Liver (tissue), 8 donors: ENCODE measurements at regions not wholly inside any gene's neighbourhood (a gene's known extent, or its start where the extent isn't known, plus 50 kb on each side); places are given as distances from the start of the nearest gene placed in this dataset.

Source experiments
- DNase-seq: peaks from one replicate; pipeline ENCODE4 v3.0.0-alpha.2; 2017; ENCODE audit warnings: low spot score
- H3K27ac ChIP-seq, 2 donors: one replicate each; pipeline ENCODE4 v1.7.0; 2013; ENCODE audit warnings: inconsistent platforms in 2 of 2, low read length in 2 of 2, control low read depth in 1 of 2, low read depth in 1 of 2, mild to moderate bottlenecking in 1 of 2
- H3K27me3 ChIP-seq, 4 donors: one replicate each; pipeline versions ENCODE4 v1.6.1 to v1.7.0; 2013; ENCODE audit warnings: low read length in 3 of 4, inconsistent platforms in 1 of 4, mild to moderate bottlenecking in 1 of 4, moderate library complexity in 1 of 4; ENCODE audit not compliant: control insufficient read depth in 4 of 4, insufficient read depth in 4 of 4
- H3K36me3 ChIP-seq, 4 donors: one replicate each; pipeline versions ENCODE4 v1.6.1 to v1.7.0; 2013; ENCODE audit warnings: low read length in 3 of 4, mild to moderate bottlenecking in 3 of 4, low read depth in 1 of 4, moderate library complexity in 1 of 4; ENCODE audit not compliant: control insufficient read depth in 4 of 4, insufficient read depth in 3 of 4
- H3K4me1 ChIP-seq, 4 donors: one replicate each; pipeline versions ENCODE4 v1.6.1 to v1.7.0; 2013; ENCODE audit warnings: low read length in 3 of 4, mild to moderate bottlenecking in 3 of 4, moderate library complexity in 1 of 4; ENCODE audit not compliant: control insufficient read depth in 4 of 4, insufficient read depth in 4 of 4
- H3K4me3 ChIP-seq, 3 donors: one replicate each; pipeline versions ENCODE4 v1.6.1 to v1.7.0; 2013; ENCODE audit warnings: low read length in 3 of 3, control low read depth in 1 of 3, low read depth in 1 of 3, mild to moderate bottlenecking in 1 of 3
- H3K9ac ChIP-seq, 2 donors: one replicate each; pipeline ENCODE4 v1.7.0; 2013; ENCODE audit warnings: low read length in 2 of 2, mild to moderate bottlenecking in 2 of 2, moderate library complexity in 2 of 2, control low read depth in 1 of 2, low read depth in 1 of 2
- H3K9me3 ChIP-seq, 4 donors: one replicate each; pipeline versions ENCODE4 v1.6.1 to v1.7.0; 2013; ENCODE audit warnings: low read length in 3 of 4; ENCODE audit not compliant: control insufficient read depth in 4 of 4
- EGR1 ChIP-seq, 2 donors: IDR thresholded peaks; 2 replicates each; pipeline ENCODE4 v1.6.1; 2016 to 2018; ENCODE audit warnings: antibody characterized with exemption in 2 of 2, low read depth in 2 of 2
- FOXA1 ChIP-seq: IDR thresholded peaks from 2 replicates; pipeline ENCODE4 v1.6.1; 2016; ENCODE audit warnings: antibody characterized with exemption
- FOXA2 ChIP-seq: IDR thresholded peaks from 2 replicates; pipeline ENCODE4 v1.6.1; 2016; ENCODE audit warnings: antibody characterized with exemption
- GABPA ChIP-seq, 2 donors: IDR thresholded peaks in 1 of 2; conservative IDR thresholded peaks in 1 of 2; 2 replicates each; pipeline ENCODE4 v1.6.1; 2016; ENCODE audit warnings: antibody characterized with exemption in 2 of 2, mild to moderate bottlenecking in 1 of 2, moderate library complexity in 1 of 2
- HNF4A ChIP-seq, 2 donors: conservative IDR thresholded peaks; 2 replicates each; pipeline ENCODE4 v1.6.1; 2016; ENCODE audit warnings: antibody characterized with exemption in 2 of 2, mild to moderate bottlenecking in 2 of 2
- HNF4G ChIP-seq: IDR thresholded peaks from 2 replicates; pipeline ENCODE4 v1.6.1; 2016; ENCODE audit warnings: antibody characterized with exemption
- JUND ChIP-seq, 2 donors: IDR thresholded peaks; 2 replicates each; pipeline ENCODE4 v1.6.1; 2016; ENCODE audit warnings: antibody characterized with exemption in 2 of 2
- RAD21 ChIP-seq, 2 donors: IDR thresholded peaks; 2 replicates each; pipeline ENCODE4 v1.6.1; 2016; ENCODE audit warnings: antibody characterized with exemption in 2 of 2, mild to moderate bottlenecking in 2 of 2
- RXRA ChIP-seq, 2 donors: IDR thresholded peaks; 2 replicates each; pipeline ENCODE4 v1.6.1; 2017 to 2018; ENCODE audit warnings: antibody characterized with exemption in 2 of 2, mild to moderate bottlenecking in 1 of 2
- SP1 ChIP-seq: IDR thresholded peaks from 2 replicates; pipeline ENCODE4 v1.6.1; 2018; ENCODE audit warnings: antibody characterized with exemption, mild to moderate bottlenecking
- TAF1 ChIP-seq: conservative IDR thresholded peaks from 2 replicates; pipeline ENCODE4 v1.6.1; 2016; ENCODE audit warnings: antibody characterized with exemption, mild to moderate bottlenecking
- YY1 ChIP-seq: IDR thresholded peaks from 2 replicates; pipeline ENCODE4 v1.6.1; 2016; ENCODE audit warnings: antibody characterized with exemption, mild to moderate bottlenecking
- WGBS: extraction: QIAGEN DNeasy Blood & Tissue Kit; methylation state at CpG from one replicate; pipeline ENCODE4 v1.1.7; 2013; 5-methylcytosine and 5-hydroxymethylcytosine counted together
- TF ChIP-seq, protein P1 (sequence below): IDR thresholded peaks from 2 replicates; pipeline ENCODE4 v1.6.1; 2016; ENCODE audit warnings: antibody characterized with exemption, mild to moderate bottlenecking
- TF ChIP-seq, protein P2 (sequence below): IDR thresholded peaks from 2 replicates; pipeline ENCODE4 v1.6.1; 2016; ENCODE audit warnings: antibody characterized with exemption
- TF ChIP-seq, protein P3 (sequence below): fragments of 150-350 bp; IDR thresholded peaks from 2 replicates; pipeline ENCODE4 v1.5.1; 2017; ENCODE audit warnings: improper control_type of control experiment, low read depth, low read length; ENCODE audit not compliant: missing input control
- TF ChIP-seq, protein P4 (sequence below): IDR thresholded peaks from 2 replicates; pipeline ENCODE4 v1.6.1; 2016; ENCODE audit warnings: antibody characterized with exemption
- TF ChIP-seq, protein P5 (sequence below): IDR thresholded peaks from 2 replicates; pipeline ENCODE4 v1.6.1; 2016; ENCODE audit warnings: antibody characterized with exemption
- donor health status: healthy.
- donor health status: healthy.
- donor health status: healthy.
- donor health status: healthy.
- donor health status: healthy.

DNA sequence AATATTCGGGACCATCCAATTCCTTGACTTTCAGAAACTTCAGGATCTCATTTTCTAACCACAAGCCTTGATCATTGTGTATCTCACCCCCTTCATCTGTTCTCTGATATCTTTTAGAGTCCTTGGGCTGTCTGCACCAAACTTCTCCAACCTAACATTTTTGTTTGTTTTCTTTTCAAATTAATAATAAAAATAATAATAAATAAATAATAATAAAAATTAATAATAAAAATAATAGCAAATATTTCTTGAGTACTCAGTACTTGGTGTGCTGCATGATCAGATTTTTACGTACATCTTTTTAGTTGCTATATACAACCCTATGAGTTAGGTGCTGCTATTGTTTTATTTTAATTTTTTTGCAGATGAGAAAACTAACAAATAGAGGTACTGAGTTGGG is 70.2 kb upstream of the TPRG1 start (continued):
- TF ChIP-seq, protein P1, sequence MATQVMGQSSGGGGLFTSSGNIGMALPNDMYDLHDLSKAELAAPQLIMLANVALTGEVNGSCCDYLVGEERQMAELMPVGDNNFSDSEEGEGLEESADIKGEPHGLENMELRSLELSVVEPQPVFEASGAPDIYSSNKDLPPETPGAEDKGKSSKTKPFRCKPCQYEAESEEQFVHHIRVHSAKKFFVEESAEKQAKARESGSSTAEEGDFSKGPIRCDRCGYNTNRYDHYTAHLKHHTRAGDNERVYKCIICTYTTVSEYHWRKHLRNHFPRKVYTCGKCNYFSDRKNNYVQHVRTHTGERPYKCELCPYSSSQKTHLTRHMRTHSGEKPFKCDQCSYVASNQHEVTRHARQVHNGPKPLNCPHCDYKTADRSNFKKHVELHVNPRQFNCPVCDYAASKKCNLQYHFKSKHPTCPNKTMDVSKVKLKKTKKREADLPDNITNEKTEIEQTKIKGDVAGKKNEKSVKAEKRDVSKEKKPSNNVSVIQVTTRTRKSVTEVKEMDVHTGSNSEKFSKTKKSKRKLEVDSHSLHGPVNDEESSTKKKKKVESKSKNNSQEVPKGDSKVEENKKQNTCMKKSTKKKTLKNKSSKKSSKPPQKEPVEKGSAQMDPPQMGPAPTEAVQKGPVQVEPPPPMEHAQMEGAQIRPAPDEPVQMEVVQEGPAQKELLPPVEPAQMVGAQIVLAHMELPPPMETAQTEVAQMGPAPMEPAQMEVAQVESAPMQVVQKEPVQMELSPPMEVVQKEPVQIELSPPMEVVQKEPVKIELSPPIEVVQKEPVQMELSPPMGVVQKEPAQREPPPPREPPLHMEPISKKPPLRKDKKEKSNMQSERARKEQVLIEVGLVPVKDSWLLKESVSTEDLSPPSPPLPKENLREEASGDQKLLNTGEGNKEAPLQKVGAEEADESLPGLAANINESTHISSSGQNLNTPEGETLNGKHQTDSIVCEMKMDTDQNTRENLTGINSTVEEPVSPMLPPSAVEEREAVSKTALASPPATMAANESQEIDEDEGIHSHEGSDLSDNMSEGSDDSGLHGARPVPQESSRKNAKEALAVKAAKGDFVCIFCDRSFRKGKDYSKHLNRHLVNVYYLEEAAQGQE: no peak
- no peak for TF ChIP-seq EGR1 (IDR thresholded peaks at IDR 0.05; ENCODE audit: low read depth in 2 of 2)
- TF ChIP-seq HNF4A (conservative IDR thresholded peaks at IDR 0.05): no peak

DNA sequence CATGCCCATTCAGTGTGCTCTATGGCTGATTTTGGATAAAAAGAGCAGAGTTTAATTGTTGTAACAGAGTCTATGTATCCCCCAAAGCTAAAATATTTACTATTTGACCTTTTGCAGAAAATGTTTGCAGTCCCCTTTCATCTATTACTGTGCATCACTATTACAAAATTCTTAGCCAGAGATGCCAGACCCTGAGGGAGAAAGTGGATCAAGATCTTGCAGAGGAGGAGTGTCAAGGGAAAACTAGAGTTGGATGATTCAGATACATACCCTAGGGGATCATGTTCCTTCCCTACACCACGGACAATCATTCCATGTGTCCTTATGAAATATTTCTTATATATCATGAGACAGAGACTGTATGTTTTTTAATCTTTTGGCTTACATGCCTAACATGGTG is 68.6 kb upstream of the TPRG1 start:
- Histone ChIP-seq H3K9me3 (no peaks in the 10 kb centered on the region), H3K36me3 (peaks cover 0 to 6% (median 2%) of the 10 kb centered on the region in 4 donors), H3K4me3 (no peak overlapping the region), H3K27ac (no peak overlapping the region), H3K27me3 (no peaks in the 10 kb centered on the region), H3K4me1 (peaks cover 0 to 17% (median 6%) of the 10 kb centered on the region in 4 donors), H3K9ac (no peak overlapping the region)
- TF ChIP-seq EGR1 (IDR thresholded peaks at IDR 0.05; ENCODE audit: low read depth in 2 of 2) (no peak), YY1 (no peak), HNF4A (conservative IDR thresholded peaks at IDR 0.05) (no peak), FOXA2 (no peak), SP1 (no peak), HNF4G (no peak), TAF1 (no peak), JUND (IDR thresholded peaks at IDR 0.05) (no peak), GABPA (IDR thresholded peaks at IDR 0.05 in 1 of 2, conservative IDR thresholded peaks at IDR 0.05 in 1 of 2) (no peak), RXRA (IDR thresholded peaks at IDR 0.05) (no peak), RAD21 (IDR thresholded peaks at IDR 0.05) (no peak), FOXA1 (no peak)
- TF ChIP-seq, protein P2, sequence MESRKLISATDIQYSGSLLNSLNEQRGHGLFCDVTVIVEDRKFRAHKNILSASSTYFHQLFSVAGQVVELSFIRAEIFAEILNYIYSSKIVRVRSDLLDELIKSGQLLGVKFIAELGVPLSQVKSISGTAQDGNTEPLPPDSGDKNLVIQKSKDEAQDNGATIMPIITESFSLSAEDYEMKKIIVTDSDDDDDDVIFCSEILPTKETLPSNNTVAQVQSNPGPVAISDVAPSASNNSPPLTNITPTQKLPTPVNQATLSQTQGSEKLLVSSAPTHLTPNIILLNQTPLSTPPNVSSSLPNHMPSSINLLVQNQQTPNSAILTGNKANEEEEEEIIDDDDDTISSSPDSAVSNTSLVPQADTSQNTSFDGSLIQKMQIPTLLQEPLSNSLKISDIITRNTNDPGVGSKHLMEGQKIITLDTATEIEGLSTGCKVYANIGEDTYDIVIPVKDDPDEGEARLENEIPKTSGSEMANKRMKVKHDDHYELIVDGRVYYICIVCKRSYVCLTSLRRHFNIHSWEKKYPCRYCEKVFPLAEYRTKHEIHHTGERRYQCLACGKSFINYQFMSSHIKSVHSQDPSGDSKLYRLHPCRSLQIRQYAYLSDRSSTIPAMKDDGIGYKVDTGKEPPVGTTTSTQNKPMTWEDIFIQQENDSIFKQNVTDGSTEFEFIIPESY: no peak
- TF ChIP-seq, protein P1: no peak
- TF ChIP-seq, protein P3, sequence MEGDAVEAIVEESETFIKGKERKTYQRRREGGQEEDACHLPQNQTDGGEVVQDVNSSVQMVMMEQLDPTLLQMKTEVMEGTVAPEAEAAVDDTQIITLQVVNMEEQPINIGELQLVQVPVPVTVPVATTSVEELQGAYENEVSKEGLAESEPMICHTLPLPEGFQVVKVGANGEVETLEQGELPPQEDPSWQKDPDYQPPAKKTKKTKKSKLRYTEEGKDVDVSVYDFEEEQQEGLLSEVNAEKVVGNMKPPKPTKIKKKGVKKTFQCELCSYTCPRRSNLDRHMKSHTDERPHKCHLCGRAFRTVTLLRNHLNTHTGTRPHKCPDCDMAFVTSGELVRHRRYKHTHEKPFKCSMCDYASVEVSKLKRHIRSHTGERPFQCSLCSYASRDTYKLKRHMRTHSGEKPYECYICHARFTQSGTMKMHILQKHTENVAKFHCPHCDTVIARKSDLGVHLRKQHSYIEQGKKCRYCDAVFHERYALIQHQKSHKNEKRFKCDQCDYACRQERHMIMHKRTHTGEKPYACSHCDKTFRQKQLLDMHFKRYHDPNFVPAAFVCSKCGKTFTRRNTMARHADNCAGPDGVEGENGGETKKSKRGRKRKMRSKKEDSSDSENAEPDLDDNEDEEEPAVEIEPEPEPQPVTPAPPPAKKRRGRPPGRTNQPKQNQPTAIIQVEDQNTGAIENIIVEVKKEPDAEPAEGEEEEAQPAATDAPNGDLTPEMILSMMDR: no peak
- TF ChIP-seq, protein P4, sequence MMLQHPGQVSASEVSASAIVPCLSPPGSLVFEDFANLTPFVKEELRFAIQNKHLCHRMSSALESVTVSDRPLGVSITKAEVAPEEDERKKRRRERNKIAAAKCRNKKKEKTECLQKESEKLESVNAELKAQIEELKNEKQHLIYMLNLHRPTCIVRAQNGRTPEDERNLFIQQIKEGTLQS: no peak
- TF ChIP-seq, protein P5, sequence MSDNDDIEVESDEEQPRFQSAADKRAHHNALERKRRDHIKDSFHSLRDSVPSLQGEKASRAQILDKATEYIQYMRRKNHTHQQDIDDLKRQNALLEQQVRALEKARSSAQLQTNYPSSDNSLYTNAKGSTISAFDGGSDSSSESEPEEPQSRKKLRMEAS: no peak
- WGBS: 94% methylated on average over 1 of the region's 1 CpG
- no peak for DNase-seq
